GM23338 (cell line): ENCODE measurements at regions not wholly inside any gene's neighbourhood (a gene's known extent, or its start where the extent isn't known, plus 50 kb on each side); places are given as distances from the start of the nearest gene placed in this dataset.

Source experiments
- ATAC-seq: fragments of 200-7000 bp; cut with Tn5 transposase; 3 replicates; pipeline ENCODE4 v1.9.1; 2020
- DNase-seq: peaks from one replicate; pipeline ENCODE4 v3.0.0-alpha.2; 2015; ENCODE audit warnings: low spot score
- H2AFZ ChIP-seq: fragments of 200-600 bp; sonication (generic); 2 replicates; pipeline ENCODE4 v1.8.0; 2016; ENCODE audit warnings: antibody characterized with exemption, mild to moderate bottlenecking, moderate library complexity
- H3F3A ChIP-seq: fragments of 200-600 bp; sonication (generic); replicated peaks from 2 replicates; pipeline ENCODE4 v1.8.0; 2017; ENCODE audit warnings: antibody characterized with exemption, mixed run types, low read depth
- H3K27ac ChIP-seq: fragments of 200-600 bp; sonication (generic); 2 replicates; pipeline ENCODE4 v1.6.1; 2016; ENCODE audit warnings: low read depth
- H3K27me3 ChIP-seq: fragments of 200-600 bp; sonication (generic); 2 replicates; pipeline ENCODE4 v1.8.0; 2016; ENCODE audit warnings: mild to moderate bottlenecking, mixed run types, moderate library complexity; ENCODE audit not compliant: insufficient read depth
- H3K36me3 ChIP-seq: fragments of 200-600 bp; sonication (generic); 2 replicates; pipeline ENCODE4 v1.8.0; 2016; ENCODE audit warnings: mild to moderate bottlenecking; ENCODE audit not compliant: insufficient read depth
- H3K4me1 ChIP-seq: fragments of 200-600 bp; sonication (generic); 2 replicates; pipeline ENCODE4 v1.8.0; 2016; ENCODE audit warnings: mild to moderate bottlenecking, moderate library complexity; ENCODE audit not compliant: insufficient read depth
- H3K4me2 ChIP-seq: fragments of 200-600 bp; sonication (generic); 2 replicates; pipeline ENCODE4 v1.7.1; 2017; ENCODE audit warnings: mixed run types
- H3K4me3 ChIP-seq: fragments of 200-600 bp; sonication (generic); 2 replicates; pipeline ENCODE4 v1.6.1; 2016; ENCODE audit warnings: mixed run types
- H3K79me2 ChIP-seq: fragments of 200-600 bp; sonication (generic); replicated peaks from 2 replicates; pipeline ENCODE4 v1.8.0; 2017; ENCODE audit warnings: mild to moderate bottlenecking; ENCODE audit not compliant: insufficient read depth
- H3K9me2 ChIP-seq: fragments of 200-600 bp; sonication (generic); 2 replicates; pipeline ENCODE4 v1.8.0; 2017; ENCODE audit not compliant: insufficient read depth
- H4K20me1 ChIP-seq: fragments of 200-600 bp; sonication (generic); replicated peaks from 2 replicates; pipeline ENCODE4 v1.8.0; 2017; ENCODE audit warnings: mild to moderate bottlenecking; ENCODE audit not compliant: insufficient read depth
- H3K27ac Mint-ChIP-seq: 2 replicates; pipeline ENCODE4 v1.8.0; 2020; ENCODE audit warnings: inconsistent platforms, mild to moderate bottlenecking, moderate library complexity, mixed read lengths
- H3K27me3 Mint-ChIP-seq: 3 replicates; pipeline ENCODE4 v1.8.0; 2022; ENCODE audit warnings: low read depth, mild to moderate bottlenecking, moderate library complexity, mixed read lengths, inconsistent platforms; ENCODE audit not compliant: insufficient read depth, poor library complexity
- H3K36me3 Mint-ChIP-seq: 3 replicates; pipeline ENCODE4 v1.8.0; 2021; ENCODE audit warnings: low read depth, mild to moderate bottlenecking, inconsistent platforms, moderate library complexity, mixed read lengths
- H3K4me1 Mint-ChIP-seq: 3 replicates; pipeline ENCODE4 v1.8.0; 2020; ENCODE audit warnings: mild to moderate bottlenecking, inconsistent platforms, mixed read lengths
- H3K4me3 Mint-ChIP-seq: 3 replicates; pipeline ENCODE4 v1.8.0; 2021; ENCODE audit warnings: moderate library complexity, mild to moderate bottlenecking, inconsistent platforms, mixed read lengths
- H3K9me3 Mint-ChIP-seq: 3 replicates; pipeline ENCODE4 v1.8.0; 2020; ENCODE audit warnings: moderate library complexity, mild to moderate bottlenecking, inconsistent platforms, mixed read lengths
- CREB1 ChIP-seq: fragments of 250-450 bp; sonication (Bioruptor Pico); IDR thresholded peaks from 2 replicates; pipeline ENCODE4 v1.5.0; 2020; ENCODE audit warnings: low read depth, mild to moderate bottlenecking, moderate library complexity
- CTCF ChIP-seq, 2 experiments: fragments of 200-600 bp in 1 of 2; sonication (generic) in 1 of 2; conservative IDR thresholded peaks; 2 replicates each; pipeline versions ENCODE4 v1.5.1 to v1.6.1; 2016 to 2017; ENCODE audit warnings: antibody characterized with exemption in 2 of 2, low read depth in 2 of 2, mild to moderate bottlenecking in 2 of 2, moderate library complexity in 1 of 2
- ETS1 ChIP-seq: IDR thresholded peaks from 2 replicates; pipeline ENCODE4 v1.6.1; 2016; ENCODE audit warnings: antibody characterized with exemption
- EZH2 ChIP-seq: fragments of 200-600 bp; sonication (generic); IDR thresholded peaks from one replicate; pipeline ENCODE4 v1.8.0; 2017; ENCODE audit warnings: antibody characterized with exemption, mild to moderate bottlenecking, low read depth; ENCODE audit not compliant: unreplicated experiment
- EZH2phosphoT487 ChIP-seq: fragments of 200-600 bp; sonication (generic); IDR thresholded peaks from one replicate; pipeline ENCODE4 v1.8.1; 2018; ENCODE audit warnings: antibody characterized with exemption; ENCODE audit not compliant: unreplicated experiment
- JUNB ChIP-seq: IDR thresholded peaks from one replicate; pipeline ENCODE4 v1.6.1; 2016; ENCODE audit warnings: antibody characterized with exemption; ENCODE audit not compliant: unreplicated experiment
- NANOG ChIP-seq: IDR thresholded peaks from 2 replicates; pipeline ENCODE4 v1.6.1; 2016; ENCODE audit warnings: antibody characterized with exemption, borderline replicate concordance
- POLR2AphosphoS5 ChIP-seq: IDR thresholded peaks from 2 replicates; pipeline ENCODE4 v1.6.1; 2016; ENCODE audit warnings: antibody characterized with exemption, low read depth
- REST ChIP-seq: IDR thresholded peaks from one replicate; pipeline ENCODE4 v1.6.1; 2018; ENCODE audit warnings: antibody characterized with exemption; ENCODE audit not compliant: unreplicated experiment
- STAT1 ChIP-seq: IDR thresholded peaks from one replicate; pipeline ENCODE4 v1.6.1; 2016; ENCODE audit warnings: antibody characterized with exemption; ENCODE audit not compliant: unreplicated experiment
- ZNF114 ChIP-seq: fragments of 250-450 bp; sonication (Bioruptor Pico); IDR thresholded peaks from 2 replicates; pipeline ENCODE4 v1.5.0; 2020; ENCODE audit warnings: mild to moderate bottlenecking, moderate library complexity
- ZNF331 ChIP-seq: fragments of 250-450 bp; sonication (Bioruptor Pico); IDR thresholded peaks from 2 replicates; pipeline ENCODE4 v1.5.0; 2020; ENCODE audit warnings: low read depth, mild to moderate bottlenecking, moderate library complexity
- ZNF462 ChIP-seq: fragments of 250-450 bp; sonication (Bioruptor Pico); IDR thresholded peaks from 2 replicates; pipeline ENCODE4 v1.5.0; 2020; ENCODE audit warnings: mild to moderate bottlenecking, moderate library complexity

GRCh38 chr3:177378168-177378567 is 180.9 kb upstream of the TBL1XR1 start:
- ATAC-seq (no peak), DNase-seq (no peak)
- Histone ChIP-seq H3K4me2 (no peak overlapping the region), H3K36me3 (no peaks in the 10 kb centered on the region), H3F3A (no peaks in the 10 kb centered on the region), H3K4me3 (no peak overlapping the region), H3K9me2 (no peaks in the 10 kb centered on the region), H2AFZ (no peak overlapping the region), H3K4me1 (no peaks in the 10 kb centered on the region), H4K20me1 (no peaks in the 10 kb centered on the region), H3K79me2 (no peaks in the 10 kb centered on the region), H3K27me3 (no peaks in the 10 kb centered on the region), H3K27ac (no peak overlapping the region)
- Mint-ChIP-seq H3K4me3 (no peak overlapping the region), H3K27ac (no peak overlapping the region), H3K36me3 (no peaks in the 10 kb centered on the region), H3K27me3 (no peaks in the 10 kb centered on the region), H3K4me1 (no peaks in the 10 kb centered on the region), H3K9me3 (no peaks in the 10 kb centered on the region)
- TF ChIP-seq EZH2phosphoT487 (no peak), ETS1 (no peak), NANOG (no peak), ZNF331 (no peak), CTCF (conservative IDR thresholded peaks at IDR 0.05; ENCODE audit: low read depth in 2 of 2) (no peak), REST (no peak), CREB1 (CRISPR knock-in tag) (no peak), JUNB (no peak), ZNF462 (CRISPR knock-in tag) (no peak), ZNF114 (CRISPR knock-in tag) (no peak), STAT1 (no peak), POLR2AphosphoS5 (no peak), EZH2 (no peak)
